Upper lobe of left lung (tissue), 4 donors: ENCODE measurements at regions not wholly inside any gene's neighbourhood (a gene's known extent, or its start where the extent isn't known, plus 50 kb on each side); places are given as distances from the start of the nearest gene placed in this dataset.

Experiments used
- CTCF ChIP-seq, 6 experiments: fragments of 450-650 bp in 4 of 6; fragments of 200-600 bp in 2 of 6; sonication (generic) in 2 of 6; IDR thresholded peaks; one replicate each; pipeline ENCODE4 v1.5.1; 2016 to 2019; ENCODE audit warnings: antibody characterized with exemption in 6 of 6
- EP300 ChIP-seq, 4 donors: sonication (generic); formaldehyde crosslinking; IDR thresholded peaks; one replicate each; pipeline ENCODE4 v1.5.1; 2017; ENCODE audit warnings: antibody characterized with exemption in 4 of 4, control low read depth in 2 of 4
- POLR2A ChIP-seq, 4 donors: fragments of 450-650 bp; IDR thresholded peaks; one replicate each; pipeline ENCODE4 v1.5.1; 2016 to 2017; ENCODE audit warnings: antibody characterized with exemption in 4 of 4, mild to moderate bottlenecking in 2 of 4
- POLR2AphosphoS5 ChIP-seq, 2 donors: sonication (generic); formaldehyde crosslinking; IDR thresholded peaks; one replicate each; pipeline ENCODE4 v1.5.1; 2017; ENCODE audit warnings: antibody characterized with exemption in 2 of 2

DNA sequence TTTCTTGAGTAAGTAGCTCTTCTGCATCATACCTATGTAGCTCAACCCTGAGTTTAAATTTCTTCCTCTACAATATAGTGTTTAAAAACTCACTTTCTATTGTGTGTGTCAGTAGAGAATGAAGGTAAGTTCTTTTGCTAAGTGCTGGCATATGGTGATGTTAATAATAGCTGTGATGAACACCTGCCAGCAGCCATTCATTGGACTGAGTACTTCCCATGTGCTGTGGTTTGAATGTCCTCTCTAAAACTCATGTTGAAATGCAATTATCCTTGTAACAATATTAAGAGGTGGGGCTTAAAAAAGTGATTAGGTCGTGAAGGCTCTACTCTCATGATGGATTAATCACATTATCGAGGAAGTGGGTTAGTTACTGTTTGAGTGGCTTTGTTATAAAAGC is 645.2 kb upstream of the RGMB start:
- TF ChIP-seq CTCF (IDR thresholded peaks at IDR 0.05) (no peak), POLR2AphosphoS5 (IDR thresholded peaks at IDR 0.05) (no peak), EP300 (IDR thresholded peaks at IDR 0.05) (no peak), POLR2A (IDR thresholded peaks at IDR 0.05) (no peak)
